GM19043 (cell line): ENCODE measurements at regions not wholly inside any gene's neighbourhood (a gene's known extent, or its start where the extent isn't known, plus 50 kb on each side); places are given as distances from the start of the nearest gene placed in this dataset.

Experiments used
- ATAC-seq: cut with Tn5 transposase; IDR thresholded peaks from one replicate; pipeline ENCODE4 v1.9.1; 2021; ENCODE audit warnings: low read depth; ENCODE audit not compliant: unreplicated experiment

- ATAC-seq, result no peak
Observed at GRCh38 chr3:14332392-14332791, 70.0 kb upstream of the SLC6A6 start.

- ATAC-seq, result no peak
Observed at GRCh38 chr3:14333215-14333614, 69.2 kb upstream of the SLC6A6 start.

GRCh38 chr3:14333621-14334020 lies 68.8 kb upstream of the SLC6A6 start:
- no peak for ATAC-seq

- ATAC-seq, result no peak
Observed at GRCh38 chr3:14334136-14334535, 68.3 kb upstream of the SLC6A6 start.

GRCh38 chr3:14334936-14335335 lies 67.5 kb upstream of the SLC6A6 start:
- ATAC-seq, result no peak

- no peak for ATAC-seq
Observed at GRCh38 chr3:14335774-14336748, 66.3 kb upstream of the SLC6A6 start.

- no peak for ATAC-seq
Observed at GRCh38 chr3:14336749-14337598, 65.4 kb upstream of the SLC6A6 start.

DNA sequence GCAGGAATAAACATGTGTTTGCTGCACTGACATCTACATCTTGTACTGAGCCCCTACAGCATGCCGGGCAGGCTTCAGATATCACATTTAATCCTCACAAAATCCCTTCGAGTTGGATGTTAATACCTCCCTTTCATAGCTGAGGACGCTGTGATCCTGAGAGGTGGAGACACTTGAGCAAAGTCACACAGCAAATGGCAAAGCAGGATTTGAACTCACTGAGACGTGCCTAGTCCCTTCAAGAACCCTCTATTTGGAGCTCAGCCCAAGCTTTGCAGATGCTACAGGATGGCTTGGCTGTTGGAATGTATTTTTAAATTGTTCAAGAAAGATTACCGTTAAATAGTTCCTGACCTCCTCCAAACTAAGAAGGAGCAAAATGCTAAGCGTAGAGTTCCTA lies 64.6 kb upstream of the SLC6A6 start:
- no peak for ATAC-seq

DNA sequence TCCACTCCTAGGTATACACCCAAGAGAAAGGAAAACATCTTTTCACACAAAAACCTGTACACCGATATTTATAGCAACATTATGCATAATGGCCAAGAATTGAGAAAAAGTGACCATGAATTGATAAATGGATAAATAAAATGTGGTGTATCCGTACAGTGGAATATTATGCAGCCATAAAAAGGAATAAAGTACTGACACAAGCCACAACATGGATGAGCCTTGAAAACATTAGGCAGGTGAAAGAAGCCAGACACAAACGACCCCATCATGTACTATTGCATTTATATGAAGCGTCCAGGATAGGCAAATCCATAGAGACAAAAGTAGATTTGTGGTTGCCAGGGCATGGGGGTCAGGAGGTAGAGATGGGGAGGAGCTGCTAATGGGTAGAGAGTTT lies 64.2 kb upstream of the SLC6A6 start:
- ATAC-seq, result no peak

GRCh38 chr3:14338898-14339458 lies 63.4 kb upstream of the SLC6A6 start:
- no peak for ATAC-seq

GRCh38 chr3:14340960-14341708 lies 61.3 kb upstream of the SLC6A6 start:
- no peak for ATAC-seq

- no peak for ATAC-seq
Observed at GRCh38 chr3:14343338-14344112, 58.9 kb upstream of the SLC6A6 start.

DNA sequence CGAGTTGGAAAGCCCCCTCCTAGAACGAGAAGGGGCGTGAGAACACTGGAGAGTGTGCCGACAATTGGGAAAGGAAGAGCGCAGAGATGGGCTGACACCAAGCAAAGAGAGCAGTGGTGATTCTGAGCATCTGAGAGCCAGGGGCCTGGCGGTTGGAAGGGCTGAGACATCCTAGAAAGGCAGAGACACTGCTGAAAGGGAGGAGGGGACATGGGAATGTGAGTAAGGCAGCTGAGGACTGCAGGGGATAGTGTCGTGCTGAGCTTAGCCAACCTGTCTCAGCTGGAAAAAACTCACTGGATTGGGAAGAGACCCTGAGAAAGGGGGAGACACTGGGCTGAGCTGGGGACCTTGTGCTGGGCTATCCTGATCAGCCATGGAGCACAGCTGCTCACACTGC lies 58.1 kb upstream of the SLC6A6 start:
- no peak for ATAC-seq

- ATAC-seq, result no peak
Observed at GRCh38 chr3:14345496-14346150, 56.8 kb upstream of the SLC6A6 start.

- no peak for ATAC-seq
Observed at GRCh38 chr3:14346191-14346590, 56.2 kb upstream of the SLC6A6 start.

DNA sequence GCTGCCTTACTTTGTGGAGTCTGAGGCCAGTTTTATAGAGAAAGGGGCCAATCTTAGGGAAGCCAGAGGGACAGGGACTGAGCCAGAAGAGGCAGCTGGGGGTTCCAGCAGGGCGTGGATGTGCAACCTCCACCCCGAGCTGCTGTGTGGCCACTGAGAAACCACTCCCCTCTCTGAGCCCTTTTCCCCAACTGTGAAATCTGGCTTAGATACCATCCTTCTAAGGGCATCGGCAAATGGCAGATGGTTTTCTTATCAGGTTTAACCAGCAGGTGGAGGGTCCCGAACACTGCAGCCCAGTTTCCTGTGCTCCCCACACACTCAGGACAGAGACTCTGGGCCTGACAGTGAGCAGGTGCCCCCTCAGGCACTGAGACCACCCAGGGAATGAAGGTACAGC lies 55.8 kb upstream of the SLC6A6 start:
- ATAC-seq, result no peak

DNA sequence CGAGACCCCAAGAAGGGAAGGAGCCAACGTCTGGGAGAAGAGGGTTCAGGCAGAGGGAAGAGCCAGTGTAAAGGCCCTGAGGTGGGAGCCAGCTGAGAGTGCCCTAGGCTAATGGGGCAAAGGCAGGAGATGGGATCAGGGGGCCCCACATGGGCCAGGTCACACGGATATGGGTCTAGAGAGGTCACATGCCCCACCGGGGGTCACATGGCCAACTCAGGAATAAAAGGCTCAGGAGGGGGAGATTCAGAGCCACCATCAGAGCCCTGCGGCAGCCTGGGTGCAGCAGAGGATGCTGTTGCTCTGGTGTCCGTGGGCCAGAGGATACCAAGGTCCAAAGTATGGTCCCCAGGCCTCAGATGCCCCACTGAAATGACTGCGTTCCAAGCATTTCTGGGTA lies 55.3 kb upstream of the SLC6A6 start:
- no peak for ATAC-seq

- no peak for ATAC-seq
Observed at GRCh38 chr3:14351617-14352001, 50.8 kb upstream of the SLC6A6 start.

DNA sequence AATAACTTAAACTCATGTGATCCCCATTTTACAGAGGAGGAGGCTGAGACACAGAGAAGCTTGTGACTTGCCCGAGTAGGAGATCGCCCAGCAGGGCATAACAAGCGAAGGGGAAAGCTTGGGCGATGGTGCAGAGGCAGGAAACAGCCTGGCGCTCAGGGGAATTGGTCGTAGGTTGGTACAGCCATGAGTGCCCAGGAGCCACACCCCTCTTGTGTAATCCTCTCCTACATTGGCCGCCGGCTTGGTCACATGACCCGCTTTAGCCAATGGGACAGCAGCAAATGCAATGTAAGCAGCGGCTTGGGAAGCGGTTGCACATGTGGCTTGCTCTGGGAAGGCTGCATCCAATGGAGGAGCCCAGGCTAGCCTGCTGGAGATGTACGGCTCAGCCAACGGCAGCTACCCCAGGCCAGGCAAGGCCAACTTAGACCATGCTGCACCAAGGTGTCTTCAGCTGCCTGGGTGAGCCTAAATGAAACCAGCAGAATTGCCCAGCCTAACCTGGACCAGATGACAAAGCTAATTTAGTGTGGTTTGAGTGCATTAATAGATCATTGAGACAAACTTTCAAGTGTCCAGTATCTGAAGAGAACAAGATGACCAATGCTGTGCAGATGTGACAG lies 50.3 kb upstream of the SLC6A6 start:
- no peak for ATAC-seq
